NB4 (cell line): ENCODE measurements at regions not wholly inside any gene's neighbourhood (a gene's known extent, or its start where the extent isn't known, plus 50 kb on each side); places are given as distances from the start of the nearest gene placed in this dataset.

Source experiments
- POLR2A ChIP-seq: IDR thresholded peaks from 2 replicates; pipeline ENCODE4 v1.6.1; 2011; ENCODE audit warnings: mild to moderate bottlenecking; ENCODE audit not compliant: insufficient read length; ENCODE audit errors: extremely low read depth
- TF ChIP-seq, protein P1 (sequence below): IDR thresholded peaks from one replicate; pipeline ENCODE4 v1.5.1; 2012; ENCODE audit warnings: low read depth, low read length

- TF ChIP-seq, protein P1, sequence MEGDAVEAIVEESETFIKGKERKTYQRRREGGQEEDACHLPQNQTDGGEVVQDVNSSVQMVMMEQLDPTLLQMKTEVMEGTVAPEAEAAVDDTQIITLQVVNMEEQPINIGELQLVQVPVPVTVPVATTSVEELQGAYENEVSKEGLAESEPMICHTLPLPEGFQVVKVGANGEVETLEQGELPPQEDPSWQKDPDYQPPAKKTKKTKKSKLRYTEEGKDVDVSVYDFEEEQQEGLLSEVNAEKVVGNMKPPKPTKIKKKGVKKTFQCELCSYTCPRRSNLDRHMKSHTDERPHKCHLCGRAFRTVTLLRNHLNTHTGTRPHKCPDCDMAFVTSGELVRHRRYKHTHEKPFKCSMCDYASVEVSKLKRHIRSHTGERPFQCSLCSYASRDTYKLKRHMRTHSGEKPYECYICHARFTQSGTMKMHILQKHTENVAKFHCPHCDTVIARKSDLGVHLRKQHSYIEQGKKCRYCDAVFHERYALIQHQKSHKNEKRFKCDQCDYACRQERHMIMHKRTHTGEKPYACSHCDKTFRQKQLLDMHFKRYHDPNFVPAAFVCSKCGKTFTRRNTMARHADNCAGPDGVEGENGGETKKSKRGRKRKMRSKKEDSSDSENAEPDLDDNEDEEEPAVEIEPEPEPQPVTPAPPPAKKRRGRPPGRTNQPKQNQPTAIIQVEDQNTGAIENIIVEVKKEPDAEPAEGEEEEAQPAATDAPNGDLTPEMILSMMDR: no peak
- no peak for TF ChIP-seq POLR2A
Measured at GRCh38 chrX:125627676-125628075, 308.0 kb downstream of the TEX13C start.
